Mesenchymal stem cell (in vitro differentiated cells and primary cell): ENCODE measurements at regions not wholly inside any gene's neighbourhood (a gene's known extent, or its start where the extent isn't known, plus 50 kb on each side); places are given as distances from the start of the nearest gene placed in this dataset.
A peak's percentile ranks its signal among the peaks of the same experiment; 100 is the strongest.

Source experiments
- DNase-seq: peaks from one replicate; pipeline ENCODE4 v3.0.0-alpha.2; 2013
- H2AFZ ChIP-seq: one replicate; pipeline ENCODE4 v1.6.1; 2013; ENCODE audit warnings: low read depth, mild to moderate bottlenecking, control low read depth, inconsistent platforms, low read length, moderate library complexity
- H2AK5ac ChIP-seq: 2 replicates; pipeline ENCODE4 v1.6.1; 2013; ENCODE audit warnings: low read length, moderate library complexity, mild to moderate bottlenecking, inconsistent platforms; ENCODE audit not compliant: severe bottlenecking
- H2BK120ac ChIP-seq: one replicate; pipeline ENCODE4 v1.6.1; 2013; ENCODE audit warnings: low read depth, mild to moderate bottlenecking, inconsistent platforms, low read length, moderate library complexity
- H2BK12ac ChIP-seq, 2 experiments: one replicate each; pipeline ENCODE4 v1.6.1; 2013; ENCODE audit warnings: inconsistent platforms in 2 of 2, low read length in 2 of 2, mild to moderate bottlenecking in 2 of 2, moderate library complexity in 2 of 2, control low read depth in 1 of 2
- H2BK15ac ChIP-seq: one replicate; pipeline ENCODE4 v1.6.1; 2013; ENCODE audit warnings: mild to moderate bottlenecking, low read depth, inconsistent platforms; ENCODE audit not compliant: poor library complexity, severe bottlenecking
- H2BK5ac ChIP-seq: 2 replicates; pipeline ENCODE4 v1.6.1; 2013; ENCODE audit warnings: low read depth, mild to moderate bottlenecking, low read length, control low read depth, inconsistent platforms; ENCODE audit not compliant: poor library complexity, severe bottlenecking
- H3K14ac ChIP-seq, 2 experiments: one replicate each; pipeline ENCODE4 v1.6.1; 2013; ENCODE audit warnings: inconsistent platforms in 2 of 2, low read length in 2 of 2, control low read depth in 1 of 2, mild to moderate bottlenecking in 1 of 2, moderate library complexity in 1 of 2
- H3K18ac ChIP-seq, 2 experiments: one replicate each; pipeline ENCODE4 v1.6.1; 2013; ENCODE audit warnings: inconsistent platforms in 2 of 2, low read length in 2 of 2, control low read depth in 1 of 2, low read depth in 1 of 2, mild to moderate bottlenecking in 1 of 2
- H3K23ac ChIP-seq, 2 experiments: one replicate each; pipeline ENCODE4 v1.6.1; 2013; ENCODE audit warnings: inconsistent platforms in 2 of 2, low read length in 2 of 2, mild to moderate bottlenecking in 2 of 2, moderate library complexity in 2 of 2, control low read depth in 1 of 2
- H3K27ac ChIP-seq: 2 replicates; pipeline ENCODE4 v1.5.1; 2013; ENCODE audit warnings: mild to moderate bottlenecking, moderate library complexity, low read length, control low read depth, inconsistent platforms; ENCODE audit not compliant: poor library complexity, severe bottlenecking
- H3K27me3 ChIP-seq, 2 experiments: 2 replicates each; pipeline versions ENCODE4 v1.6.1 to v1.7.0; 2013; ENCODE audit warnings: low read length in 2 of 2, mild to moderate bottlenecking in 2 of 2, moderate library complexity in 2 of 2, control low read depth in 1 of 2, inconsistent platforms in 1 of 2; ENCODE audit not compliant: control insufficient read depth in 1 of 2, insufficient read depth in 1 of 2
- H3K36me3 ChIP-seq, 2 experiments: 2 replicates each; pipeline versions ENCODE4 v1.6.1 to v1.7.0; 2013; ENCODE audit warnings: low read length in 2 of 2, control low read depth in 1 of 2, inconsistent platforms in 1 of 2, low read depth in 1 of 2, mild to moderate bottlenecking in 1 of 2; ENCODE audit not compliant: insufficient read depth in 2 of 2, control insufficient read depth in 1 of 2
- H3K4ac ChIP-seq, 2 experiments: one replicate each; pipeline ENCODE4 v1.6.1; 2013; ENCODE audit warnings: inconsistent platforms in 2 of 2, low read length in 2 of 2, mild to moderate bottlenecking in 2 of 2, moderate library complexity in 2 of 2, control low read depth in 1 of 2, low read depth in 1 of 2
- H3K4me1 ChIP-seq: 2 replicates; pipeline ENCODE4 v1.6.1; 2013; ENCODE audit warnings: low read depth, low read length, control low read depth; ENCODE audit not compliant: control insufficient read depth, insufficient read depth
- H3K4me2 ChIP-seq: 2 replicates; pipeline ENCODE4 v1.6.1; 2013; ENCODE audit warnings: low read length, mild to moderate bottlenecking, inconsistent platforms; ENCODE audit not compliant: poor library complexity, severe bottlenecking
- H3K4me3 ChIP-seq, 2 experiments: 2 replicates each; pipeline versions ENCODE4 v1.5.1 to v1.7.0; 2013; ENCODE audit warnings: low read length in 2 of 2, mild to moderate bottlenecking in 2 of 2, control low read depth in 1 of 2, low read depth in 1 of 2; ENCODE audit not compliant: insufficient read depth in 1 of 2
- H3K79me1 ChIP-seq: replicated peaks from 2 replicates; pipeline ENCODE4 v1.6.1; 2013; ENCODE audit warnings: mild to moderate bottlenecking, control low read depth, low read length, inconsistent platforms; ENCODE audit not compliant: poor library complexity, severe bottlenecking
- H3K9ac ChIP-seq: 2 replicates; pipeline ENCODE4 v1.7.0; 2013; ENCODE audit warnings: mild to moderate bottlenecking, low read length, moderate library complexity
- H3K9me3 ChIP-seq: 2 replicates; pipeline ENCODE4 v1.7.0; 2013; ENCODE audit warnings: mild to moderate bottlenecking, low read length; ENCODE audit not compliant: control insufficient read depth
- H4K8ac ChIP-seq: one replicate; pipeline ENCODE4 v1.6.1; 2013; ENCODE audit warnings: inconsistent platforms, mild to moderate bottlenecking, low read length, moderate library complexity
- H4K91ac ChIP-seq: one replicate; pipeline ENCODE4 v1.6.1; 2013; ENCODE audit warnings: mild to moderate bottlenecking, low read length, inconsistent platforms
- WGBS: methylation state at CpG from one replicate; pipeline ENCODE4 v1.1.7; 2013; ENCODE audit warnings: mixed read lengths; 5-methylcytosine and 5-hydroxymethylcytosine counted together

DNA sequence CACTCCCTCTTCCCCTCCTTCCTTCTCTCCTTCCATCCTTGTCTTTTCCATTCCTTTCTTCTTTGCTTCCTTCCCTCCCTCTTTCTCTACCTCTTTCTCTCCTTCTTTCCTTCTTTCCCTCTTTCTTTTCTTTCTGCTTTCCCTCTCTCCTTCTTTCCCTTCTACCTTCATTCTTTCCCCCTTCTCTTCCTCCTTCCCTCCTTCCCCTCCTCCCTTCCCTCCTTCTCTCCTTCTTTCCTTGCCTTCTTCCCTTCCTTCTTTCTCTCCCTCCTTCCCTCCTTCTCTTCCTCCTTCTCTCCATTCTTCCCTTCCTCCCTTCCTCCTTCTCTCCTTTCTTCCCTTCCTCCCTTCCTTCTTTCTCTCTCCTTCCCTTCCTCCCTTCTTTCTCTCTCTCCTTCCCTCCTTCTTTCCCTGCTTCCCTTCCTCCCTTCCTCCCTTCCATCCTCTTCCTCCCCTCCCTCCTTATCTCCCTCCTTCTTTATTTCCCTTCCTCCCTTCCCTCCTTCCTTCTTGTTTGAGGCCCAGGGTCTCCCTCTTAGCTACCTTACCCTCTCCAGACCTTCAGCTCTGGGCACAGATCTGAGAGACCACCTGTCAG is 77.0 kb downstream of the BUD13 start:
- Histone ChIP-seq H3K4me1 (peaks cover 5% of the 10 kb centered on the region), H2BK12ac (no peak overlapping the region), H3K9ac (no peak overlapping the region), H2BK15ac (no peak overlapping the region), H3K27ac (no peak overlapping the region), H3K4me3 (no peak overlapping the region), H3K36me3 (no peaks in the 10 kb centered on the region), H3K4ac (no peak overlapping the region), H3K18ac (no peak overlapping the region), H2AFZ (no peak overlapping the region), H2BK5ac (no peak overlapping the region), H4K91ac (no peak overlapping the region), H3K14ac (no peak overlapping the region), H4K8ac (no peak overlapping the region), H3K23ac (no peak overlapping the region), H3K9me3 (no peaks in the 10 kb centered on the region), H3K4me2 (no peak overlapping the region), H3K79me1 (no peaks in the 10 kb centered on the region), H2AK5ac (no peak overlapping the region), H3K27me3 (peaks cover 35 to 43% of the 10 kb centered on the region in 2 experiments), H2BK120ac (no peak overlapping the region)
- DNase-seq = no peak

DNA sequence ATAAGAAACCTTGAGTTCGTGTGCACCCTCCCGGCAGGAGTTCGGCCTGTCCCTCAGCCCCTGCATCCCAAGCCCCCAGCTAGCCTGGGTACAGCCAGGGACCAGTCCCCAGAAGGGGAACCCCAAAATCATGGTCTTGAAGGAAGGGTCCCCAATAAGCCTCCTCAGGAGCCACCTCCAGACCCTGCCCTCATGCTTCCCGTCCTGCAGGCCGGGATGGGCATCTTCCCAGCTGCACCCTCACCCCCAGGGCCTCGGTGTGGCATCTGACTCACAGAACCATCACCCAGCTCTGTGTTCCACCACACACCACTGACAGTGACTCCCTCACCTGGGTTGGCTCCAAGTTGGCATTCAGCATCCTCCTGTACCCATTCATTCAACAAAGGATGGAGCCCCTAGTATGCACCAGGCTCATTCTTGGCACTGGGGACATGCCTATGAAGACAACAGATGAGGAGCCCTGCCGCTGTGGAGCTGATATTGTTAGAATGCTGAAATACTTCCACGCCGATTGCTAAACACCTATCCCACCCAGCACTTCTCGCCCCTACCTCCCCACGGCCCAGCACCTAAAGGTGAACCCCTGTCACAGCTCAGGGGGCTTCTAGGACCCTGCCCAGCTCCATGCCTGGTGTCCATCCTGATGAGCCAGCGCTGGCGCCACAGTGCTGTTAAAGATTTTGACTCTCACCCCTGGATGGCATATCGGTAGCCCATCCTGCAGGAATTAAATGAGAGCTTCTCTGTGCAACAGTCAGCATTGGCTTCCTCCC is 77.8 kb downstream of the BUD13 start:
- H3K4me3 ChIP-seq = no peak overlapping the region
- no peak overlapping the region for H2BK120ac ChIP-seq

DNA sequence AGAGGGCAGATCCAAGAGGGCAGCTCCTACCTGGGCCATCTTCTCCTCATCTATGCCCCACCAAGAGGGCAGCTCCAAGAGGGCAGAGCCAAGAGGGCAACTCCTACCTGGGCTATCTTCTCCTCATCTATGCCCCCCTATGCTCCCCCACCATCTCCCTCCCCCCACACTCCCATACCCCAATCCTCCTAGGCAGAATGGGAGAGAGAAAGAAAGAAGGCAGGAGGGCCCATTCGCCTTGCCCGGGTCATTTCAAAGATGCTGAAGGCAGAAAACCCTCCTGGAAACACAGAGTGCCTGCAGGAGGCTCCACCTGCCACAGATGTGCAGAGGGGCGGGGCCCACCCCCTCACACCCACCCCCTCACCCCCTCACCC is 78.5 kb downstream of the BUD13 start:
- H3K18ac ChIP-seq = no peak overlapping the region
- H2BK12ac ChIP-seq = no peak overlapping the region
- H3K4me3 ChIP-seq = no peak overlapping the region
- WGBS = 33% methylated on average over 1 of the region's 3 CpGs
- no peak overlapping the region for H2AFZ ChIP-seq
- H2AK5ac ChIP-seq = no peak overlapping the region
- H3K9me3 ChIP-seq = no peaks in the 10 kb centered on the region
- no peak for DNase-seq
- no peaks in the 10 kb centered on the region for H3K79me1 ChIP-seq
- H3K14ac ChIP-seq = no peak overlapping the region
- no peak overlapping the region for H3K23ac ChIP-seq
- H3K27ac ChIP-seq = no peak overlapping the region
- no peak overlapping the region for H2BK120ac ChIP-seq
- H3K27me3 ChIP-seq = peaks cover 35 to 39% of the 10 kb centered on the region in 2 experiments
- H3K9ac ChIP-seq = no peak overlapping the region
- no peak overlapping the region for H4K91ac ChIP-seq
- no peak overlapping the region for H2BK5ac ChIP-seq
- H4K8ac ChIP-seq = no peak overlapping the region
- H2BK15ac ChIP-seq = no peak overlapping the region
- H3K36me3 ChIP-seq = no peaks in the 10 kb centered on the region
- no peak overlapping the region for H3K4me2 ChIP-seq
- H3K4ac ChIP-seq = no peak overlapping the region
- peaks cover 5% of the 10 kb centered on the region for H3K4me1 ChIP-seq

More for the DNA sequence above, 77.8 kb downstream of the BUD13 start:
- no peak overlapping the region for H2AK5ac ChIP-seq
- H3K9ac ChIP-seq = no peak overlapping the region
- H2BK5ac ChIP-seq = no peak overlapping the region
- H2BK12ac ChIP-seq = no peak overlapping the region
- no peak overlapping the region for H2AFZ ChIP-seq
- H3K27me3 ChIP-seq = peaks cover 35 to 39% of the 10 kb centered on the region in 2 experiments
- no peak overlapping the region for H2BK15ac ChIP-seq
- DNase-seq = no peak
- H3K79me1 ChIP-seq = no peaks in the 10 kb centered on the region
- 86% methylated on average over 14 of the region's 14 CpGs for WGBS
- H3K4me1 ChIP-seq = peaks cover 5% of the 10 kb centered on the region
- H3K14ac ChIP-seq = no peak overlapping the region
- no peak overlapping the region for H3K27ac ChIP-seq
- H3K9me3 ChIP-seq = no peaks in the 10 kb centered on the region
- H3K23ac ChIP-seq = no peak overlapping the region
- no peak overlapping the region for H3K18ac ChIP-seq
- no peak overlapping the region for H3K4me2 ChIP-seq
- H4K91ac ChIP-seq = no peak overlapping the region
- no peaks in the 10 kb centered on the region for H3K36me3 ChIP-seq
- no peak overlapping the region for H3K4ac ChIP-seq
- H4K8ac ChIP-seq = no peak overlapping the region

DNA sequence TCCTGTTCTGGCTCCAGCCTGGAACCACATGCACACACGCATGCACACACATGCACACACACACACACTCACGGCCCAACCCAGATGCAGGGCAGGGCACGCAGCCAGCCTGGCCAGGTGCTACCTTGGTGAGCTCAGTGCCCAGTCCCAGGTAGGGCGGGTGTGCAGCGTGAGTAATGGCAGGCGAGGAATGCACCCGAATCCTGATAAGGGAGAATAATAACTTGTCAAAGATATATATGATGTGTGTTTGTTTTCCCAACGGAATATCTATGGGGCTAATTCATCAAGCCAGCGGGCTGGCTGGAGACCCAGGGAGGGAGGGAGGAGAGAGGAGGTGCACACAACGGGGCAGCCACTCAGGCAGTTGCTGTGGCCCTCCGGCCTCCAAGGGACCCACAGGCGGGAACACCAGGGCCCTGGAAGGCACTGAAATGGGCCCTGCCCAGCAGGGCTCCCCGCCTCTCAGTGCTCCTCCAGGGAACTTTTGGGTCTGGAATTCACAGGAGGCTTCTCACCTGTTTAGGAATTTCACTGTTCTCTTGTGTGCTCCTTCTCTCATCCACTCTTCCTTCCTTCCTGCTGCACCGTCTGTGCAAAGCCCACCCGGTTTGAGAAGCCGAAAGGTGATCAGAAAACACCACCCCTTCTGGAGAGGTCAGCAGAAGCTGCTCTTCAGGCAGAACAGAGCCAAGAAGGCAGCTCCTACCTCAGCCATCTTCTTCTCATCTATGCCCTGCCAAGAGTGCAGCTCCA is 79.0 kb downstream of the BUD13 start:
- Histone ChIP-seq H3K9ac (no peak overlapping the region), H2BK120ac (no peak overlapping the region), H3K18ac (no peak overlapping the region), H3K36me3 (no peaks in the 10 kb centered on the region), H2BK12ac (no peak overlapping the region), H2AK5ac (no peak overlapping the region), H4K91ac (no peak overlapping the region), H2AFZ (no peak overlapping the region), H3K4me1 (peaks cover 5% of the 10 kb centered on the region), H3K27me3 (peaks cover 35 to 39% of the 10 kb centered on the region in 2 experiments), H3K4ac (no peak overlapping the region), H2BK5ac (no peak overlapping the region), H3K79me1 (no peaks in the 10 kb centered on the region), H3K27ac (no peak overlapping the region), H3K23ac (no peak overlapping the region), H3K14ac (peak overlapping the region in 1 of 2 experiments; percentile 19), H2BK15ac (no peak overlapping the region), H4K8ac (no peak overlapping the region), H3K4me2 (no peak overlapping the region), H3K9me3 (no peaks in the 10 kb centered on the region), H3K4me3 (no peak overlapping the region)
- 84% methylated on average over 16 of the region's 16 CpGs for WGBS
- no peak for DNase-seq
